AG08395 (cell line): ENCODE measurements at regions not wholly inside any gene's neighbourhood (a gene's known extent, or its start where the extent isn't known, plus 50 kb on each side); places are given as distances from the start of the nearest gene placed in this dataset.
"Not testable (repeated sequence)": the region's sequence is repeated elsewhere in the genome, so short reads cannot be mapped to it uniquely, and the experiment has no call there.

Experiments used
- DNase-seq: peaks from one replicate; pipeline ENCODE4 v3.0.0; 2012; ENCODE audit warnings: mixed read lengths, low spot score

GRCh38 chr12:107590814-107591375 is 94.7 kb upstream of the PWP1 start:
- DNase-seq = no peak

GRCh38 chr12:107593713-107594381 is 91.8 kb upstream of the PWP1 start:
- no peak for DNase-seq

- DNase-seq = no peak
These were observed 90.6 kb upstream of the PWP1 start for GRCh38 chr12:107594995-107595394.

GRCh38 chr12:107597695-107598410 is 87.7 kb upstream of the PWP1 start:
- no peak for DNase-seq

GRCh38 chr12:107598906-107599305 is 86.7 kb upstream of the PWP1 start:
- no peak for DNase-seq

GRCh38 chr12:107600581-107601144 is 84.9 kb upstream of the PWP1 start:
- DNase-seq = no peak

- DNase-seq = no peak
These were observed 83.2 kb upstream of the PWP1 start for GRCh38 chr12:107602446-107602845.

GRCh38 chr12:107605293-107605692 is 80.3 kb upstream of the PWP1 start:
- DNase-seq = no peak

- DNase-seq = peak; percentile 82
These were observed 77.9 kb upstream of the PWP1 start for GRCh38 chr12:107607464-107608392.

- DNase-seq = not testable (repeated sequence)
These were observed 76.8 kb upstream of the PWP1 start for GRCh38 chr12:107608779-107609178.

- peak; percentile 50 for DNase-seq
These were observed 75.4 kb upstream of the PWP1 start for GRCh38 chr12:107610021-107610859.

GRCh38 chr12:107612508-107612907 is 73.1 kb upstream of the PWP1 start:
- no peak for DNase-seq

GRCh38 chr12:107616941-107617340 is 68.7 kb upstream of the PWP1 start:
- DNase-seq = no peak

GRCh38 chr12:107618106-107618505 is 67.5 kb upstream of the PWP1 start:
- no peak for DNase-seq

GRCh38 chr12:107619831-107620230 is 65.8 kb upstream of the PWP1 start:
- no peak for DNase-seq

GRCh38 chr12:107622001-107622400 is 63.6 kb upstream of the PWP1 start:
- no peak for DNase-seq

- no peak for DNase-seq
These were observed 61.1 kb upstream of the PWP1 start for GRCh38 chr12:107624493-107624892.

GRCh38 chr12:107631715-107632114 is 53.9 kb upstream of the PWP1 start:
- DNase-seq = no peak

GRCh38 chr12:107632246-107632645 is 53.4 kb upstream of the PWP1 start:
- DNase-seq = no peak

GRCh38 chr12:107634530-107634929 is 51.1 kb upstream of the PWP1 start:
- DNase-seq = no peak

GRCh38 chr12:107635139-107635538 is 50.5 kb upstream of the PWP1 start:
- no peak for DNase-seq
